ENCODE measurements at regions not wholly inside any gene's neighbourhood (a gene's known extent, or its start where the extent isn't known, plus 50 kb on each side); places are given as distances from the start of the nearest gene placed in this dataset.
A peak's percentile ranks its signal among the peaks of the same experiment; 100 is the strongest.

DNA sequence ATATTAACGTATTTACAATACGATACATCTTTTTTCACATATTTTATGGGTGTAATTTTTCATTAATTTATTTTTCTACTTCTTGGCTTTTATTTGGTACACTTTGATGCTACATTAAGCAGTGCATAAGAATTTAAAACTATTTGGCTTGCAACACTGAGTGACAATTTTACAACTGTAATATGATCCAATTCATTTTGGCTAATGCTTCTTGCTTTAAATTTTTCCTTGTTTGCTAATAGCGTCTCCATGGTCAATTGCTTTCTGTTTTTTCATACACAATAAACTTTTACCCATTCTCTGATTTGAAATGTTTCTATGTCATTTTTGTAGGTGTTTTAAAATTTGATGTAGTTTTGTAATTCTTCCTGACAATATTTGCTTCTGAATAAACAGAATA, 773.2 kb downstream of the FAM181B start:
- POLR2A ChIA-PET: no interaction called here
- Histone ChIP-seq H3K27ac (ENCODE audit: control insufficient read depth, insufficient read depth) (no peak overlapping the region), H3K27me3 (replicated peaks in 1 of 2; ENCODE audit: control insufficient read depth in 2 of 2, insufficient read depth in 2 of 2, low read length in 1 of 2) (no peaks in the 10 kb centered on the region; a peak in 1 of 4 replicates), H3K4me3 (no peak overlapping the region), H3K9me3 (replicated peaks; ENCODE audit: control insufficient read depth, insufficient read depth, low read length) (no peaks in the 10 kb centered on the region), H3K79me2 (ENCODE audit: control insufficient read depth, insufficient read depth, low read length) (no peaks in the 10 kb centered on the region), H2AFZ (ENCODE audit: control insufficient read depth, low read depth, low read length) (no peak overlapping the region), H3K4me1 (ENCODE audit: control insufficient read depth, insufficient read depth, low read length) (no peaks in the 10 kb centered on the region), H3K36me3 (ENCODE audit: control insufficient read depth in 2 of 2, insufficient read depth in 2 of 2, low read length in 1 of 2) (no peaks in the 10 kb centered on the region), H3K4me2 (ENCODE audit: control insufficient read depth, insufficient read depth) (no peak overlapping the region), H3K9ac (ENCODE audit: control insufficient read depth, insufficient read depth, low read length) (no peak overlapping the region), H4K20me1 (ENCODE audit: control insufficient read depth, insufficient read depth) (no peaks in the 10 kb centered on the region)
- TF ChIP-seq KLF5 (IDR thresholded peaks at IDR 0.05; ENCODE audit: partially characterized antibody): no peak
- no peak for TF ChIP-seq CREB1 (IDR thresholded peaks at IDR 0.05; ENCODE audit: low read depth)
- TF ChIP-seq RAD51 (IDR thresholded peaks at IDR 0.05): no peak
- DNase-seq (ENCODE audit: low read depth, low spot score) (no peak), FAIRE-seq (no peak), ATAC-seq (no peak)
- 55% methylated on average over 3 of the region's 3 CpGs for WGBS (ENCODE audit: insufficient coverage, insufficient replicate concordance, low lambda C conversion rate, missing lambda C conversion rate)
- BruUV-seq (replicated peaks): no TSS peak
- CTCF ChIA-PET: no interaction called here
- RAD21 ChIA-PET (ENCODE audit: unreplicated experiment): no interaction called here
- SMC1A ChIA-PET (ENCODE audit: uncharacterized antibody, unreplicated experiment): interaction anchor here (1.2 kb wide), 1 partner anchor 11 kb away, joined by 3 read pairs; no protein-coding TSS in a partner anchor
- intact Hi-C loops (cut with micrococcal nuclease; ENCODE audit: unreplicated experiment): no loop called here
- in situ Hi-C loops (cut with MboI): no loop called here

DNA sequence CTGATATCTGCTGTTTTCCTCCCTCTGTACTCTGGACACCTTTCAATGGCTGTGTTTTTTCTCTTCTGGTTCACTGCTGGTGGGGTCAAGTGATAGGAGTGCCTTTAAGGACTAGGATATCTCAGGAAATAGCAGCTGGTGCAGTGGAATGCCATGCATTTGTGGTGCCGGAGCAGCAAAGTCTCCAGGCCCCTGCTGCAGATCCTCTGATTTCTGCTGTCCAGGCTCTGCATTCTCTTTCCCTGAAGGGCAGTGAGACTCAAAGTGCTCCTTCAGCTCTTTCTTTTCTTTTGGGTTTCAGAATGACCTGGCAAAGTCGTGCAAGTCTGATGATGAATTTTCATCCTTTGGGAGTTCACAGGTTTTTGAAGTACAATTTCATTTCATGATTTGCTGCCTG, 774.3 kb downstream of the FAM181B start:
- H3K27me3 ChIP-seq (replicated peaks in 1 of 2; ENCODE audit: control insufficient read depth in 2 of 2, insufficient read depth in 2 of 2, low read length in 1 of 2): no peaks in the 10 kb centered on the region; a peak in 1 of 4 replicates
- no peak overlapping the region for H3K4me2 ChIP-seq (ENCODE audit: control insufficient read depth, insufficient read depth)
- POLR2A ChIA-PET: no interaction called here
- RAD21 ChIA-PET (ENCODE audit: unreplicated experiment): no interaction called here
- SMC1A ChIA-PET (ENCODE audit: uncharacterized antibody, unreplicated experiment): no interaction called here
- H2AFZ ChIP-seq (ENCODE audit: control insufficient read depth, low read depth, low read length): no peak overlapping the region
- CTCF ChIA-PET: interaction anchor here (0.7 to 1.7 kb wide), 3 partner anchors 8 to 308 kb away, joined by 3 to 4 read pairs (median 4); no protein-coding TSS in a partner anchor
- ATAC-seq: 0 out of 3 replicates have a peak, but pooled peaks have one; percentile 21
- in situ Hi-C loops (cut with MboI): no loop called here
- TF ChIP-seq POU2F2 (IDR thresholded peaks at IDR 0.05; ENCODE audit: borderline replicate concordance, low read depth, low read length) (no peak), SMAD5 (IDR thresholded peaks at IDR 0.05; ENCODE audit: low read depth) (no peak), HDAC6 (IDR thresholded peaks at IDR 0.05; ENCODE audit: unreplicated experiment) (no peak), MYB (IDR thresholded peaks at IDR 0.05; ENCODE audit: borderline replicate concordance, low read depth, low read length) (no peak), SUPT20H (IDR thresholded peaks at IDR 0.05; ENCODE audit: borderline replicate concordance, control insufficient read depth, low read depth, low read length) (no peak), SREBF1 (IDR thresholded peaks at IDR 0.05; ENCODE audit: low read length) (no peak)
- TF ChIP-seq, protein P1, sequence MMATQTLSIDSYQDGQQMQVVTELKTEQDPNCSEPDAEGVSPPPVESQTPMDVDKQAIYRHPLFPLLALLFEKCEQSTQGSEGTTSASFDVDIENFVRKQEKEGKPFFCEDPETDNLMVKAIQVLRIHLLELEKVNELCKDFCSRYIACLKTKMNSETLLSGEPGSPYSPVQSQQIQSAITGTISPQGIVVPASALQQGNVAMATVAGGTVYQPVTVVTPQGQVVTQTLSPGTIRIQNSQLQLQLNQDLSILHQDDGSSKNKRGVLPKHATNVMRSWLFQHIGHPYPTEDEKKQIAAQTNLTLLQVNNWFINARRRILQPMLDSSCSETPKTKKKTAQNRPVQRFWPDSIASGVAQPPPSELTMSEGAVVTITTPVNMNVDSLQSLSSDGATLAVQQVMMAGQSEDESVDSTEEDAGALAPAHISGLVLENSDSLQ (IDR thresholded peaks at IDR 0.05): no peak
- TF ChIP-seq, protein P2, sequence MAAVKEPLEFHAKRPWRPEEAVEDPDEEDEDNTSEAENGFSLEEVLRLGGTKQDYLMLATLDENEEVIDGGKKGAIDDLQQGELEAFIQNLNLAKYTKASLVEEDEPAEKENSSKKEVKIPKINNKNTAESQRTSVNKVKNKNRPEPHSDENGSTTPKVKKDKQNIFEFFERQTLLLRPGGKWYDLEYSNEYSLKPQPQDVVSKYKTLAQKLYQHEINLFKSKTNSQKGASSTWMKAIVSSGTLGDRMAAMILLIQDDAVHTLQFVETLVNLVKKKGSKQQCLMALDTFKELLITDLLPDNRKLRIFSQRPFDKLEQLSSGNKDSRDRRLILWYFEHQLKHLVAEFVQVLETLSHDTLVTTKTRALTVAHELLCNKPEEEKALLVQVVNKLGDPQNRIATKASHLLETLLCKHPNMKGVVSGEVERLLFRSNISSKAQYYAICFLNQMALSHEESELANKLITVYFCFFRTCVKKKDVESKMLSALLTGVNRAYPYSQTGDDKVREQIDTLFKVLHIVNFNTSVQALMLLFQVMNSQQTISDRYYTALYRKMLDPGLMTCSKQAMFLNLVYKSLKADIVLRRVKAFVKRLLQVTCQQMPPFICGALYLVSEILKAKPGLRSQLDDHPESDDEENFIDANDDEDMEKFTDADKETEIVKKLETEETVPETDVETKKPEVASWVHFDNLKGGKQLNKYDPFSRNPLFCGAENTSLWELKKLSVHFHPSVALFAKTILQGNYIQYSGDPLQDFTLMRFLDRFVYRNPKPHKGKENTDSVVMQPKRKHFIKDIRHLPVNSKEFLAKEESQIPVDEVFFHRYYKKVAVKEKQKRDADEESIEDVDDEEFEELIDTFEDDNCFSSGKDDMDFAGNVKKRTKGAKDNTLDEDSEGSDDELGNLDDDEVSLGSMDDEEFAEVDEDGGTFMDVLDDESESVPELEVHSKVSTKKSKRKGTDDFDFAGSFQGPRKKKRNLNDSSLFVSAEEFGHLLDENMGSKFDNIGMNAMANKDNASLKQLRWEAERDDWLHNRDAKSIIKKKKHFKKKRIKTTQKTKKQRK (IDR thresholded peaks at IDR 0.05; ENCODE audit: low read depth, low read length): no peak
- 50% methylated on average over 2 of the region's 2 CpGs for WGBS (ENCODE audit: insufficient coverage, insufficient replicate concordance, low lambda C conversion rate, missing lambda C conversion rate)
- DNase-seq (ENCODE audit: low read depth, low spot score): no peak
- H3K9me3 ChIP-seq (replicated peaks; ENCODE audit: control insufficient read depth, insufficient read depth, low read length): no peaks in the 10 kb centered on the region
- no peaks in the 10 kb centered on the region for H4K20me1 ChIP-seq (ENCODE audit: control insufficient read depth, insufficient read depth)
- no peak overlapping the region for H3K4me3 ChIP-seq
- H3K36me3 ChIP-seq (ENCODE audit: control insufficient read depth in 2 of 2, insufficient read depth in 2 of 2, low read length in 1 of 2): no peaks in the 10 kb centered on the region
- no peak overlapping the region for H3K27ac ChIP-seq (ENCODE audit: control insufficient read depth, insufficient read depth)
- intact Hi-C loops (cut with micrococcal nuclease; ENCODE audit: unreplicated experiment): no loop called here
- no TSS peak for BruUV-seq (replicated peaks)
- no peaks in the 10 kb centered on the region for H3K4me1 ChIP-seq (ENCODE audit: control insufficient read depth, insufficient read depth, low read length)
- H3K9ac ChIP-seq (ENCODE audit: control insufficient read depth, insufficient read depth, low read length): no peak overlapping the region
- FAIRE-seq: no peak
- H3K79me2 ChIP-seq (ENCODE audit: control insufficient read depth, insufficient read depth, low read length): no peaks in the 10 kb centered on the region
